Gastroesophageal sphincter (tissue), 3 donors: ENCODE measurements at regions not wholly inside any gene's neighbourhood (a gene's known extent, or its start where the extent isn't known, plus 50 kb on each side); places are given as distances from the start of the nearest gene placed in this dataset.

Experiments
- EP300 ChIP-seq: sonication (generic); formaldehyde crosslinking; IDR thresholded peaks from one replicate; pipeline ENCODE4 v1.6.1; 2017; ENCODE audit warnings: antibody characterized with exemption, mild to moderate bottlenecking
- POLR2A ChIP-seq, 2 donors: fragments of 450-650 bp; IDR thresholded peaks; one replicate each; pipeline ENCODE4 v1.6.1; 2017; ENCODE audit warnings: antibody characterized with exemption in 2 of 2, mild to moderate bottlenecking in 2 of 2, moderate library complexity in 1 of 2
- POLR2AphosphoS5 ChIP-seq: sonication (generic); formaldehyde crosslinking; IDR thresholded peaks from one replicate; pipeline ENCODE4 v1.6.1; 2017; ENCODE audit warnings: antibody characterized with exemption
- TF ChIP-seq, protein P1 (sequence below), 4 experiments: fragments of 200-600 bp in 2 of 4; fragments of 450-650 bp in 2 of 4; sonication (generic) in 1 of 4; IDR thresholded peaks; one replicate each; pipeline ENCODE4 v1.5.1; 2017 to 2019; ENCODE audit warnings: antibody characterized with exemption in 4 of 4, mild to moderate bottlenecking in 2 of 4, moderate library complexity in 2 of 4

DNA sequence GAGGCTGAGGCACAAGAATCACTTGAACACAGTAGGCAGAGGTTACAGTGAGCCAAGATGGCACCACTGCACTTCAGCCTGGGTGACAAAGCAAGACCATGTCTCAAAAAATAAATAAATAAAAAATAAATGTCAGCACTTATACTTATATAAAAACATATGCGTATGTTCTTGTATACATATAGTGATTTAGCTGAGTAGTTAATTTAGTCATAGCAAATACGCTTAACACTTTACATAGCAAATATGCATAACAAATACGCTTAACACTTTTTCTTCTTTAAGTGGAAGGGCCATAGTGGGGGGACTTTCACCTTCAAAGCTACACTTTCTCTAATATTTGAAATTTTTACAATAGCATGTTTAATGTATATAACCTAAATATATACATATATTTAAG, 64.0 kb upstream of the CAPRIN1 start:
- TF ChIP-seq POLR2A (IDR thresholded peaks at IDR 0.05) (no peak), EP300 (no peak), POLR2AphosphoS5 (no peak)
- TF ChIP-seq, protein P1, sequence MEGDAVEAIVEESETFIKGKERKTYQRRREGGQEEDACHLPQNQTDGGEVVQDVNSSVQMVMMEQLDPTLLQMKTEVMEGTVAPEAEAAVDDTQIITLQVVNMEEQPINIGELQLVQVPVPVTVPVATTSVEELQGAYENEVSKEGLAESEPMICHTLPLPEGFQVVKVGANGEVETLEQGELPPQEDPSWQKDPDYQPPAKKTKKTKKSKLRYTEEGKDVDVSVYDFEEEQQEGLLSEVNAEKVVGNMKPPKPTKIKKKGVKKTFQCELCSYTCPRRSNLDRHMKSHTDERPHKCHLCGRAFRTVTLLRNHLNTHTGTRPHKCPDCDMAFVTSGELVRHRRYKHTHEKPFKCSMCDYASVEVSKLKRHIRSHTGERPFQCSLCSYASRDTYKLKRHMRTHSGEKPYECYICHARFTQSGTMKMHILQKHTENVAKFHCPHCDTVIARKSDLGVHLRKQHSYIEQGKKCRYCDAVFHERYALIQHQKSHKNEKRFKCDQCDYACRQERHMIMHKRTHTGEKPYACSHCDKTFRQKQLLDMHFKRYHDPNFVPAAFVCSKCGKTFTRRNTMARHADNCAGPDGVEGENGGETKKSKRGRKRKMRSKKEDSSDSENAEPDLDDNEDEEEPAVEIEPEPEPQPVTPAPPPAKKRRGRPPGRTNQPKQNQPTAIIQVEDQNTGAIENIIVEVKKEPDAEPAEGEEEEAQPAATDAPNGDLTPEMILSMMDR (IDR thresholded peaks at IDR 0.05): no peak
